ENCODE measurements at regions not wholly inside any gene's neighbourhood (a gene's known extent, or its start where the extent isn't known, plus 50 kb on each side); places are given as distances from the start of the nearest gene placed in this dataset.

DNA sequence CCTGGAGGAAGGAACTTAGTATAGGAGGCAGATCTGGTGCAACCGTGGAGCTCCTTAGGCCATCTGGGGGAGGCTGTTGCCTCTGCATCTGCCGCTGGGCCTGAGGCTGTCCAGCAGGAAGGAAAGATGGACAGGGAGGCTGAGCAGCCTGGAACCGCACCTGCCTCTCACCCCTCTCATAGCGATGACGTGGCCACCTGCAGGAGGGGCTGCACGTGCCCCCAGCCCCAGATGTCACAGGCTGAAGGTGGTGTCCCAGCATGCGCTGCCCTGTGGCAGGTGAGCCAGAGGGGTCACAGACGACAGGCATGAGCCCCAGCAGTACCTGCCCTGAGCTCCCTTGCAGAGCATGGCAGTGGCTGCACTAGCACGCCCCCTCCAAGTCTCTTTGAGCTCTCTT lies 283.9 kb downstream of the ACTR3B start:
- TF ChIP-seq CTCF (IDR thresholded peaks at IDR 0.05) = no peak
- ATAC-seq (ENCODE audit: low FRiP score) = no peak

DNA sequence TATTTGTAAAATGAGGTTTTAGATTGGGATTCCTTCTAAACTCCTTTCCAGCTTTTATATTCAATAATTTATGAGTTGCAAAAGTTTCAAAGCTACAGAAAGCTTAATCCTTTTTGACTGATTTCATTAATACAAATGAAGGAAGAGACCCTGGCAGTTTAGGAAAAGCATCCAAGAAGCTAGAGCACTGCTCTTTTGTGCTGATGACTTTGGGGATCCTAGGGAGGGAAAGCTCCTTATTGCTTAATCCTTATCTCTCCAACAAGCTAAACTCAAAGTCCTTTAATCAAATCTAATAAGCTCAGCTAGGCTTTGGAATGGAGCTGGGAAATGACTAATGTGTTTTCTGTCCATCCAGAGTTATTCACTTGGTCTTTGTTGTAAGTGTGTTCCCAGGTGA lies 285.4 kb downstream of the ACTR3B start:
- DNase-seq (ENCODE audit: low spot score) = no peak
- no peak for TF ChIP-seq CTCF (IDR thresholded peaks at IDR 0.05)
- ATAC-seq (ENCODE audit: low FRiP score) = no peak

More for the DNA sequence above, 283.9 kb downstream of the ACTR3B start:
- DNase-seq (ENCODE audit: low spot score) = no peak

DNA sequence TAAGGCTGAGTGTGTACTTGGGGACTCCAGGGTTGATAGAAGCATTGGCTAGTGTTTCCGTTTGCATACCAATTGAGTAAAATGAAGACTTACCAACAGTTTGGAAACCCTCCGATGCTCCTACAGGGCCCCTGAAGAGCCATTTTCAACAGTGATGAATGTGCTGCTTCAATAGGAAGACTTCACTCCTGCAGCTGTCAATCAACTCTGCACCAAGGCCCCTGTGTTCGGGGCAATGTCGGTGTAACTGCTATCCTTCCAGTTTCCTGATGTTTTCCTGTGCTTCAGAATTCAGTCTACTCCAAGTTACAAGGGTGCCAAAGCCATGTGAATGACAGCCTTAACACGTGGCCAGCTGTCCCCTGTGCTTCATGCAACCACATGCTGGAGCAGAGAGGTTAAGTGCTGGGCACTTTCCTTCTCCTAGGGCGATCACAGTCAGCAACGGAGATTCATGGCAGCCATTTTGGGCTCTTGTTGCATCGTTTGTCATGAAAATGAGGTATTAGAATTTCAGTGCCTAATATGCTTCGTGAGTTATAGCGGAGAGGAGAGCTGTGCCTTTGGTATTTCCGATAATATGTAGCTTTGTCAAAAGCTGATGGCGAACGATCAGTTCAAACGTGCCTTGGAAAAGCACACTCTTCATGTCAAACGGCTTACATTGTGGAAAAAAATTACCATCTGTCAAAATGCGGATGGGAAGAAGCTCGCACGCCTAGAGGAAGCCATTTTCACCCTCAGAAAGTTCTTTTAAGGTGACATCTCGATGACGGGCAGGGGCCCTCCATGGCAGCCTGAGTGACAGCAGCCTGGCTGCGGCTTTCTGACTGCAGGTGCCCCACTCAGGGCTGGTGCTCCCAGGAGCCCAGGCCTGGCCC lies 287.8 kb downstream of the ACTR3B start:
- no peak for TF ChIP-seq CTCF (IDR thresholded peaks at IDR 0.05)
- DNase-seq (ENCODE audit: low spot score) (no peak), ATAC-seq (ENCODE audit: low FRiP score) (no peak)

GRCh38 chr7:153052206-153052605 lies 292.7 kb downstream of the ACTR3B start:
- DNase-seq (ENCODE audit: low spot score) = no peak
- TF ChIP-seq CTCF (IDR thresholded peaks at IDR 0.05) = no peak
- no peak for ATAC-seq (ENCODE audit: low FRiP score)

- ATAC-seq (ENCODE audit: low FRiP score) = no peak
- no peak for TF ChIP-seq CTCF (IDR thresholded peaks at IDR 0.05)
- no peak for DNase-seq (ENCODE audit: low spot score)
Measured at GRCh38 chr7:153061910-153062528, 302.5 kb downstream of the ACTR3B start.

DNA sequence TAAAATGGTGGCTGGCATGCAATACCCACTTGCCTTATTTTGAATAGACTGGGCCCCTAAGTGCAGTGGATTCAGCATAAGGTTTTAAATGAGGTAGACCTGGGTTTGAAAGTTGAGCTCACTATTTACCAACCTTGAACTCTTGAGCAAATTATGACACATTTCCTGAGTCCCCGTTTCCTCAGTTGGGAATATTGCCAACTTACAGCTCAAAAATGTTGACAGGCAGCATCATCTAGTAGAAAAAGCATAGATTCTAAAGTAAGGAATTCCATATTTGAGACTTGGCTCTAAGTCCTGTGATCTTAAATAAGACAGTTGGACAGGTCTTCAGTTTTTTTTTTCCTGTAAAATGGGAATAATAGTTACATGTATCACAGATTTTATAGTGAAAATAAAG lies 305.5 kb downstream of the ACTR3B start:
- no peak for TF ChIP-seq CTCF (IDR thresholded peaks at IDR 0.05)
- DNase-seq (ENCODE audit: low spot score) (no peak), ATAC-seq (ENCODE audit: low FRiP score) (no peak)

GRCh38 chr7:153066711-153067110 lies 307.2 kb downstream of the ACTR3B start:
- no peak for ATAC-seq (ENCODE audit: low FRiP score)
- DNase-seq (ENCODE audit: low spot score) = no peak
- no peak for TF ChIP-seq CTCF (IDR thresholded peaks at IDR 0.05)

Data from omental fat pad (tissue), 3 donors.